Panc1 (cell line): ENCODE measurements at regions not wholly inside any gene's neighbourhood (a gene's known extent, or its start where the extent isn't known, plus 50 kb on each side); places are given as distances from the start of the nearest gene placed in this dataset.

Experiments
- POLR2AphosphoS5 ChIP-seq: IDR thresholded peaks from 2 replicates; pipeline ENCODE4 v1.6.1; 2012; ENCODE audit warnings: mild to moderate bottlenecking, low read depth, low read length, moderate library complexity
- SIN3A ChIP-seq: IDR thresholded peaks from 2 replicates; pipeline ENCODE4 v1.6.1; 2012; ENCODE audit warnings: low read depth, mild to moderate bottlenecking, low read length, moderate library complexity, borderline replicate concordance; ENCODE audit not compliant: insufficient read depth
- TCF7L2 ChIP-seq: IDR thresholded peaks from 2 replicates; pipeline ENCODE4 v1.6.1; 2011; ENCODE audit warnings: mild to moderate bottlenecking, low read depth, low read length, inconsistent platforms
- TF ChIP-seq, protein P1 (sequence below): fragments of 450-650 bp; IDR thresholded peaks from 2 replicates; pipeline ENCODE4 v1.5.1; 2017; ENCODE audit warnings: mild to moderate bottlenecking
- TF ChIP-seq, protein P2 (sequence below), 2 experiments: IDR thresholded peaks; 2 replicates each; pipeline ENCODE4 v1.6.1; 2011 to 2012; ENCODE audit warnings: low read depth in 2 of 2, control low read depth in 1 of 2, low read length in 1 of 2, mild to moderate bottlenecking in 1 of 2, moderate library complexity in 1 of 2; ENCODE audit not compliant: insufficient read depth in 1 of 2

DNA sequence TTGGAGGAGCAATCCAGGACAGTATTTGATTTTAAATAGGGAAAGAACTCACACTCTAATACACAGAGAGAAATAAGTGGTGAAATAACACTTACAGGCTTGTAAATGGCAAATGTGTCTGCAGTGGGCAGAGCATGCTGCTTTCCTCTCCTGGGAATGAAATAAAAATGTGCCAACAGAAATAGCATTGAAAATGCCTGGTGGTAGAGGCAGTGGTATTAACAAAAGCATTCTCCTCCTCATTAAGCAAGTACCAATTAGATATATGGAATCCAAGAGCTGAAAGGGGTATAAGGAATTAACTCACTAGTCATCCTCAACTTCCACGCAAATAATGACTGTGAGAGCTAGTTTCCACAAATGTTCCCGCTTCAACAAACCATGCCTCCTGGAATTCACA, 364.1 kb upstream of the KCNMB2 start:
- TF ChIP-seq POLR2AphosphoS5 (no peak), TCF7L2 (no peak), SIN3A (no peak)
- TF ChIP-seq, protein P1, sequence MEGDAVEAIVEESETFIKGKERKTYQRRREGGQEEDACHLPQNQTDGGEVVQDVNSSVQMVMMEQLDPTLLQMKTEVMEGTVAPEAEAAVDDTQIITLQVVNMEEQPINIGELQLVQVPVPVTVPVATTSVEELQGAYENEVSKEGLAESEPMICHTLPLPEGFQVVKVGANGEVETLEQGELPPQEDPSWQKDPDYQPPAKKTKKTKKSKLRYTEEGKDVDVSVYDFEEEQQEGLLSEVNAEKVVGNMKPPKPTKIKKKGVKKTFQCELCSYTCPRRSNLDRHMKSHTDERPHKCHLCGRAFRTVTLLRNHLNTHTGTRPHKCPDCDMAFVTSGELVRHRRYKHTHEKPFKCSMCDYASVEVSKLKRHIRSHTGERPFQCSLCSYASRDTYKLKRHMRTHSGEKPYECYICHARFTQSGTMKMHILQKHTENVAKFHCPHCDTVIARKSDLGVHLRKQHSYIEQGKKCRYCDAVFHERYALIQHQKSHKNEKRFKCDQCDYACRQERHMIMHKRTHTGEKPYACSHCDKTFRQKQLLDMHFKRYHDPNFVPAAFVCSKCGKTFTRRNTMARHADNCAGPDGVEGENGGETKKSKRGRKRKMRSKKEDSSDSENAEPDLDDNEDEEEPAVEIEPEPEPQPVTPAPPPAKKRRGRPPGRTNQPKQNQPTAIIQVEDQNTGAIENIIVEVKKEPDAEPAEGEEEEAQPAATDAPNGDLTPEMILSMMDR: no peak
- TF ChIP-seq, protein P2, sequence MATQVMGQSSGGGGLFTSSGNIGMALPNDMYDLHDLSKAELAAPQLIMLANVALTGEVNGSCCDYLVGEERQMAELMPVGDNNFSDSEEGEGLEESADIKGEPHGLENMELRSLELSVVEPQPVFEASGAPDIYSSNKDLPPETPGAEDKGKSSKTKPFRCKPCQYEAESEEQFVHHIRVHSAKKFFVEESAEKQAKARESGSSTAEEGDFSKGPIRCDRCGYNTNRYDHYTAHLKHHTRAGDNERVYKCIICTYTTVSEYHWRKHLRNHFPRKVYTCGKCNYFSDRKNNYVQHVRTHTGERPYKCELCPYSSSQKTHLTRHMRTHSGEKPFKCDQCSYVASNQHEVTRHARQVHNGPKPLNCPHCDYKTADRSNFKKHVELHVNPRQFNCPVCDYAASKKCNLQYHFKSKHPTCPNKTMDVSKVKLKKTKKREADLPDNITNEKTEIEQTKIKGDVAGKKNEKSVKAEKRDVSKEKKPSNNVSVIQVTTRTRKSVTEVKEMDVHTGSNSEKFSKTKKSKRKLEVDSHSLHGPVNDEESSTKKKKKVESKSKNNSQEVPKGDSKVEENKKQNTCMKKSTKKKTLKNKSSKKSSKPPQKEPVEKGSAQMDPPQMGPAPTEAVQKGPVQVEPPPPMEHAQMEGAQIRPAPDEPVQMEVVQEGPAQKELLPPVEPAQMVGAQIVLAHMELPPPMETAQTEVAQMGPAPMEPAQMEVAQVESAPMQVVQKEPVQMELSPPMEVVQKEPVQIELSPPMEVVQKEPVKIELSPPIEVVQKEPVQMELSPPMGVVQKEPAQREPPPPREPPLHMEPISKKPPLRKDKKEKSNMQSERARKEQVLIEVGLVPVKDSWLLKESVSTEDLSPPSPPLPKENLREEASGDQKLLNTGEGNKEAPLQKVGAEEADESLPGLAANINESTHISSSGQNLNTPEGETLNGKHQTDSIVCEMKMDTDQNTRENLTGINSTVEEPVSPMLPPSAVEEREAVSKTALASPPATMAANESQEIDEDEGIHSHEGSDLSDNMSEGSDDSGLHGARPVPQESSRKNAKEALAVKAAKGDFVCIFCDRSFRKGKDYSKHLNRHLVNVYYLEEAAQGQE (IDR thresholded peaks at IDR 0.05; ENCODE audit: insufficient read depth in 1 of 2, low read depth in 2 of 2, low read length in 1 of 2): no peak
